SW 1271 (cell line): ENCODE measurements at regions not wholly inside any gene's neighbourhood (a gene's known extent, or its start where the extent isn't known, plus 50 kb on each side); places are given as distances from the start of the nearest gene placed in this dataset.
A peak's percentile ranks its signal among the peaks of the same experiment; 100 is the strongest.
"Not testable (repeated sequence)": the region's sequence is repeated elsewhere in the genome, so short reads cannot be mapped to it uniquely, and the experiment has no call there.

Experiments
- DNase-seq, 2 experiments: peaks; one replicate each; lab custom pipeline; 2025; lab: John Stamatoyannopoulos, UW

GRCh38 chr12:33187409-33187808, 252.2 kb downstream of the SYT10 start:
- DNase-seq = no peak

- no peak for DNase-seq
Measured at GRCh38 chr12:33184161-33184560, 255.5 kb downstream of the SYT10 start.

- DNase-seq = no peak
Measured at GRCh38 chr12:33182485-33182884, 257.1 kb downstream of the SYT10 start.

DNA sequence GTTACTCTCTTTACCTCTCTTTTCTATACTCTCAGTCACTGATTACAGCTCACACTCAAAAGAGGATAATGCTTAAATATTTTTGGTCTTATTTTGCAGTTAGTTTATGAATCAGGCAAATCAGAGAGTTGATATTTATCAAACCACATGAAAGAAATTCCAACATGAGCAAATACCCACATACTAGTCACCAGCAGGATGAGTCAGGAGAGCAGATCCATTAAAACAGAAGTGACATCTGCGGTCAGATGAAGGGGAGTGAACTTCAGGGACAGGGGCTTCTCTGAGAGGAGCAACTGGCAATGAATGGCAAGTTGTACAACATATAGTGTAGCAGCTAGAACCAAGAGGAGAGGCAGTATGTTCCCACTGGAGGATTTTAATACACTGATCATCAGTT, 258.7 kb downstream of the SYT10 start:
- DNase-seq = no peak

- not testable (repeated sequence) for DNase-seq
Measured at GRCh38 chr12:33166260-33166659, 269.7 kb upstream of the PKP2 start.

DNA sequence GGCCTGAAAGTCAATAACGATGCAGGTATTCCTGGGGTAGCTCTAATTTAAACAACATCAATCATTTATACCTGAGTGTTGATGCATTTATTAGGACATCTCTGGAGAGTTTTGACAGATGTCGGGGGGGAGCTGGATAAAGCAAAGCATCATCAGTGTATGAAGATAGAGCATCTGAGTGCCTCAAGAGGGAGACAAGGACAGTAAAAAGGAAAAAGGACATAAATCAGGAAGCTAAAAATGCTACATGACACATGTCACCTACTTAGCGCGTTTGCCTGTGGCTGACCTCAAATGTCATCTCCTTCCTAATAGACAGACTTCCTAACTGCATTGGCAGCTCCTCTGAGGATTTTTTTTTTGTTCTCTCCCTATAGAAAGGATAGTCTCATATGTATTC, 259.5 kb upstream of the PKP2 start:
- DNase-seq = no peak

GRCh38 chr12:33147292-33147691, 250.7 kb upstream of the PKP2 start:
- not testable (repeated sequence) for DNase-seq

GRCh38 chr12:33129500-33129899, 232.9 kb upstream of the PKP2 start:
- no peak for DNase-seq

GRCh38 chr12:33125755-33126154, 229.2 kb upstream of the PKP2 start:
- DNase-seq = no peak

GRCh38 chr12:33116284-33116683, 219.7 kb upstream of the PKP2 start:
- no peak for DNase-seq

DNA sequence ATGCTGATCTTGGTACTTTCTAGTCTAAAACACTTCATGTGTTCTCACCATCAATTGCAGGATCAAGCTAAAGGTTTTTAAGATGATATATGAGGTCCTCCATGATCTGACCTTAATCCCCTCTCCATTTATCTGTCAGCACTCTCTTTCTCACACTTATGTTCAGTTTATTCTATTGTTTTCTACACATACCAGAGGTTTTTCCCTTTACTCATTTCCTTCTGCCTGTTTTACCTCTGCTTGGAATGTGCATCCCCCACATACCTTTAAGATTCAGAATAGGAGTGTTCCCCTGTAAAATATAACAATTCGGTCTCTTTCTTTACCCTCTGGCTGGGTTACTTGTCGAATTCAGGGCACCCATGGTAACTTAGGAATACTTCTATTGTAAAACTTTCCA, 219.1 kb upstream of the PKP2 start:
- DNase-seq = peak in 1 of 2 experiments; percentile 66

GRCh38 chr12:33111850-33112249, 215.3 kb upstream of the PKP2 start:
- no peak for DNase-seq

DNA sequence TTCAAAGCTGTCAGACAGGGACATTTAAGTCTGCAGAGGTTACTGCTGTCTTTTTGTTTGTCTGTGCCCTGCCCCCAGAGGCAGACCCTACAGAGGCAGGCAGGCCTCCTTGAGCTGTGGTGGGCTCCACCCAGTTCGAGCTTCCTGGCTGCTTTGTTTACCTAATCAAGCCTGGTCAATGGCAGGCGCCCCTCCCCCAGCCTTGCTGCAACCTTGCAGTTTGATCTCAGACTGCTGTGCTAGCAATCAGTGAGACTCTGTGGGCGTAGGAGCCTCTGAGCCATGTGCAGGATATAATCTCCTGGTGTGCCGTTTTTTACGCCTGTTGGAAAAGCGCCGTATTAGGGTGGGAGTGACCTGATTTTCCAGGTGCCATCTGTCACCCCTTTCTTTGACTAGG, 211.2 kb upstream of the PKP2 start:
- not testable (repeated sequence) for DNase-seq

- no peak for DNase-seq
Measured at GRCh38 chr12:33093534-33093933, 197.0 kb upstream of the PKP2 start.

- DNase-seq = not testable (repeated sequence)
Measured at GRCh38 chr12:33087876-33088275, 191.3 kb upstream of the PKP2 start.

GRCh38 chr12:33076401-33076800, 179.8 kb upstream of the PKP2 start:
- DNase-seq = not testable (repeated sequence)

GRCh38 chr12:33075130-33075766, 178.7 kb upstream of the PKP2 start:
- DNase-seq = not testable (repeated sequence)

- no peak for DNase-seq
Measured at GRCh38 chr12:33061844-33062243, 165.3 kb upstream of the PKP2 start.

- DNase-seq = no peak
Measured at GRCh38 chr12:33054371-33054770, 157.8 kb upstream of the PKP2 start.

- DNase-seq = no peak
Measured at GRCh38 chr12:33052141-33053051, 155.8 kb upstream of the PKP2 start.

- no peak for DNase-seq
Measured at GRCh38 chr12:33047666-33048065, 151.1 kb upstream of the PKP2 start.

- DNase-seq = no peak
Measured at GRCh38 chr12:33044447-33044846, 147.9 kb upstream of the PKP2 start.

GRCh38 chr12:33041562-33041961, 145.0 kb upstream of the PKP2 start:
- no peak for DNase-seq
